SK-N-SH (cell line): ENCODE measurements at regions not wholly inside any gene's neighbourhood (a gene's known extent, or its start where the extent isn't known, plus 50 kb on each side); places are given as distances from the start of the nearest gene placed in this dataset.

Experiments used
- CHD2 ChIP-seq: fragments of 150-350 bp; IDR thresholded peaks from 2 replicates; pipeline ENCODE4 v1.6.1; 2018; ENCODE audit warnings: low read length; ENCODE audit not compliant: partially characterized antibody
- EP300 ChIP-seq, 2 experiments: IDR thresholded peaks; 2 replicates each; pipeline versions ENCODE4 v1.4.0 to v1.6.1; 2012; ENCODE audit warnings: borderline replicate concordance in 1 of 2, low read depth in 1 of 2, low read length in 1 of 2
- EZH2phosphoT487 ChIP-seq: fragments of 200-600 bp; sonication (generic); IDR thresholded peaks from 2 replicates; pipeline ENCODE4 v1.6.1; 2017; ENCODE audit warnings: low read depth, mixed run types, mild to moderate bottlenecking, antibody characterized with exemption, moderate library complexity, borderline replicate concordance
- FOXM1 ChIP-seq: IDR thresholded peaks from 2 replicates; pipeline ENCODE4 v1.4.0; 2012; ENCODE audit warnings: low read depth, mild to moderate bottlenecking
- POLR2AphosphoS5 ChIP-seq: IDR thresholded peaks from 2 replicates; pipeline ENCODE4 v1.6.1; 2012; ENCODE audit warnings: low read depth, low read length
- RCOR1 ChIP-seq: fragments of 150-350 bp; IDR thresholded peaks from 2 replicates; pipeline ENCODE4 v1.6.1; 2017; ENCODE audit warnings: antibody characterized with exemption, low read length
- RFX5 ChIP-seq: IDR thresholded peaks from 2 replicates; pipeline ENCODE4 v1.6.1; 2012; ENCODE audit warnings: mild to moderate bottlenecking, improper control_type of control experiment, low read length
- SIN3A ChIP-seq: IDR thresholded peaks from 2 replicates; pipeline ENCODE4 v1.6.1; 2012; ENCODE audit warnings: low read depth, mild to moderate bottlenecking, low read length, moderate library complexity, borderline replicate concordance
- SMC3 ChIP-seq: IDR thresholded peaks from 2 replicates; pipeline ENCODE4 v1.6.1; 2012; ENCODE audit warnings: low read depth, low read length, improper control_type of control experiment
- TAF1 ChIP-seq: IDR thresholded peaks from 2 replicates; pipeline ENCODE4 v1.6.1; 2012; ENCODE audit warnings: low read depth, mild to moderate bottlenecking, low read length, moderate library complexity, borderline replicate concordance
- YY1 ChIP-seq: IDR thresholded peaks from 2 replicates; pipeline ENCODE4 v1.4.0; 2012; ENCODE audit warnings: low read depth, mild to moderate bottlenecking
- TF ChIP-seq, protein P1 (sequence below): fragments of 200-600 bp; sonication (generic); IDR thresholded peaks from 2 replicates; pipeline ENCODE4 v1.6.1; 2017; ENCODE audit warnings: antibody characterized with exemption, mild to moderate bottlenecking, moderate library complexity
- TF ChIP-seq, protein P2 (sequence below): IDR thresholded peaks from 2 replicates; pipeline ENCODE4 v1.6.1; 2012; ENCODE audit warnings: mild to moderate bottlenecking, low read depth, low read length, moderate library complexity

DNA sequence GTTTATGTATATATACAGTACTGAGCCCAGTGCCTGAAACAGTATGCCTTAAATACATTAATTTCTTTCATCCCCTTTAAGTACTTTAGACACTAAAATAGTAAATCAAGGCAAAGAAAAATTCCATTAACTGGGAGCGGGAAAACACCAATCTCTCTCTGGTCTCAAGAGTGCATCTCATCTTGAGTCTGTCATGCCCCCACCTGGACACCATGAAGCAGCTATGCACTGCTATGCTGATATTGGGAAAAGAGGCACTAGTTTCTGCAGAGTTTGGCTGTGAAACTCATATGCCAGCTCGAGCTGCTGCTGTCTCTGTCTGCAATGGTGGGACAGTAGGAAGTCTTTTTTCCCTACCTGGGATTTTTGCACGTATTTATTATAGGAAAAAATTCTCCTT, 754.4 kb upstream of the RAG2 start:
- no peak for TF ChIP-seq TAF1
- TF ChIP-seq CHD2, result no peak
- TF ChIP-seq YY1, result no peak
- TF ChIP-seq, protein P1, sequence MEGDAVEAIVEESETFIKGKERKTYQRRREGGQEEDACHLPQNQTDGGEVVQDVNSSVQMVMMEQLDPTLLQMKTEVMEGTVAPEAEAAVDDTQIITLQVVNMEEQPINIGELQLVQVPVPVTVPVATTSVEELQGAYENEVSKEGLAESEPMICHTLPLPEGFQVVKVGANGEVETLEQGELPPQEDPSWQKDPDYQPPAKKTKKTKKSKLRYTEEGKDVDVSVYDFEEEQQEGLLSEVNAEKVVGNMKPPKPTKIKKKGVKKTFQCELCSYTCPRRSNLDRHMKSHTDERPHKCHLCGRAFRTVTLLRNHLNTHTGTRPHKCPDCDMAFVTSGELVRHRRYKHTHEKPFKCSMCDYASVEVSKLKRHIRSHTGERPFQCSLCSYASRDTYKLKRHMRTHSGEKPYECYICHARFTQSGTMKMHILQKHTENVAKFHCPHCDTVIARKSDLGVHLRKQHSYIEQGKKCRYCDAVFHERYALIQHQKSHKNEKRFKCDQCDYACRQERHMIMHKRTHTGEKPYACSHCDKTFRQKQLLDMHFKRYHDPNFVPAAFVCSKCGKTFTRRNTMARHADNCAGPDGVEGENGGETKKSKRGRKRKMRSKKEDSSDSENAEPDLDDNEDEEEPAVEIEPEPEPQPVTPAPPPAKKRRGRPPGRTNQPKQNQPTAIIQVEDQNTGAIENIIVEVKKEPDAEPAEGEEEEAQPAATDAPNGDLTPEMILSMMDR, result no peak
- no peak for TF ChIP-seq FOXM1
- no peak for TF ChIP-seq RFX5
- TF ChIP-seq SIN3A, result no peak
- TF ChIP-seq RCOR1, result no peak
- no peak for TF ChIP-seq POLR2AphosphoS5
- TF ChIP-seq EZH2phosphoT487, result no peak
- TF ChIP-seq, protein P2, sequence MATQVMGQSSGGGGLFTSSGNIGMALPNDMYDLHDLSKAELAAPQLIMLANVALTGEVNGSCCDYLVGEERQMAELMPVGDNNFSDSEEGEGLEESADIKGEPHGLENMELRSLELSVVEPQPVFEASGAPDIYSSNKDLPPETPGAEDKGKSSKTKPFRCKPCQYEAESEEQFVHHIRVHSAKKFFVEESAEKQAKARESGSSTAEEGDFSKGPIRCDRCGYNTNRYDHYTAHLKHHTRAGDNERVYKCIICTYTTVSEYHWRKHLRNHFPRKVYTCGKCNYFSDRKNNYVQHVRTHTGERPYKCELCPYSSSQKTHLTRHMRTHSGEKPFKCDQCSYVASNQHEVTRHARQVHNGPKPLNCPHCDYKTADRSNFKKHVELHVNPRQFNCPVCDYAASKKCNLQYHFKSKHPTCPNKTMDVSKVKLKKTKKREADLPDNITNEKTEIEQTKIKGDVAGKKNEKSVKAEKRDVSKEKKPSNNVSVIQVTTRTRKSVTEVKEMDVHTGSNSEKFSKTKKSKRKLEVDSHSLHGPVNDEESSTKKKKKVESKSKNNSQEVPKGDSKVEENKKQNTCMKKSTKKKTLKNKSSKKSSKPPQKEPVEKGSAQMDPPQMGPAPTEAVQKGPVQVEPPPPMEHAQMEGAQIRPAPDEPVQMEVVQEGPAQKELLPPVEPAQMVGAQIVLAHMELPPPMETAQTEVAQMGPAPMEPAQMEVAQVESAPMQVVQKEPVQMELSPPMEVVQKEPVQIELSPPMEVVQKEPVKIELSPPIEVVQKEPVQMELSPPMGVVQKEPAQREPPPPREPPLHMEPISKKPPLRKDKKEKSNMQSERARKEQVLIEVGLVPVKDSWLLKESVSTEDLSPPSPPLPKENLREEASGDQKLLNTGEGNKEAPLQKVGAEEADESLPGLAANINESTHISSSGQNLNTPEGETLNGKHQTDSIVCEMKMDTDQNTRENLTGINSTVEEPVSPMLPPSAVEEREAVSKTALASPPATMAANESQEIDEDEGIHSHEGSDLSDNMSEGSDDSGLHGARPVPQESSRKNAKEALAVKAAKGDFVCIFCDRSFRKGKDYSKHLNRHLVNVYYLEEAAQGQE, result no peak
- TF ChIP-seq EP300 (IDR thresholded peaks at IDR 0.05; ENCODE audit: borderline replicate concordance in 1 of 2, low read depth in 1 of 2, low read length in 1 of 2), result no peak
- TF ChIP-seq SMC3, result no peak
